Vagina (tissue), 2 donors: ENCODE measurements at regions not wholly inside any gene's neighbourhood (a gene's known extent, or its start where the extent isn't known, plus 50 kb on each side); places are given as distances from the start of the nearest gene placed in this dataset.

Source experiments
- DNase-seq, 2 donors: peaks; one replicate each; pipeline ENCODE4 v3.0.0-alpha.2; 2017; ENCODE audit errors: extremely low spot score in 2 of 2
- H3K27ac ChIP-seq: fragments of 200-600 bp; sonication (generic); one replicate; pipeline ENCODE4 v1.5.1; 2019
- H3K27me3 ChIP-seq: fragments of 200-600 bp; sonication (generic); one replicate; pipeline ENCODE4 v1.5.1; 2019
- H3K36me3 ChIP-seq, 2 donors: fragments of 200-600 bp; sonication (generic); one replicate each; pipeline ENCODE4 v1.5.1; 2017 to 2019
- H3K4me1 ChIP-seq: fragments of 200-600 bp; sonication (generic); one replicate; pipeline ENCODE4 v1.5.1; 2019
- H3K4me3 ChIP-seq, 2 donors: fragments of 200-600 bp; sonication (generic); 1 replicate in 1 of 2; 2 replicates in 1 of 2; pipeline ENCODE4 v1.5.1; 2016 to 2019
- H3K9me3 ChIP-seq: fragments of 200-600 bp; sonication (generic); one replicate; pipeline ENCODE4 v1.5.1; 2019
- CTCF ChIP-seq, 3 experiments: fragments of 450-650 bp in 2 of 3; fragments of 200-600 bp in 1 of 3; sonication (generic) in 1 of 3; IDR thresholded peaks; one replicate each; pipeline ENCODE4 v1.5.1; 2017 to 2019; ENCODE audit warnings: antibody characterized with exemption in 3 of 3, mild to moderate bottlenecking in 2 of 3, moderate library complexity in 2 of 3
- POLR2A ChIP-seq, 2 donors: fragments of 450-650 bp; IDR thresholded peaks; one replicate each; pipeline ENCODE4 v1.6.1; 2017; ENCODE audit warnings: antibody characterized with exemption in 2 of 2, mild to moderate bottlenecking in 2 of 2, moderate library complexity in 2 of 2
- POLR2AphosphoS5 ChIP-seq, 2 donors: sonication (generic); formaldehyde crosslinking; IDR thresholded peaks; one replicate each; pipeline ENCODE4 v1.9.0; 2017; ENCODE audit warnings: antibody characterized with exemption in 2 of 2, mild to moderate bottlenecking in 2 of 2, low read depth in 1 of 2; ENCODE audit not compliant: insufficient read depth in 1 of 2
- intact Hi-C: fragments of 100-400 bp; cut with DNase I; formaldehyde crosslinking; loops from one replicate; pipeline ENCODE4 v1.15.1; 2023

DNA sequence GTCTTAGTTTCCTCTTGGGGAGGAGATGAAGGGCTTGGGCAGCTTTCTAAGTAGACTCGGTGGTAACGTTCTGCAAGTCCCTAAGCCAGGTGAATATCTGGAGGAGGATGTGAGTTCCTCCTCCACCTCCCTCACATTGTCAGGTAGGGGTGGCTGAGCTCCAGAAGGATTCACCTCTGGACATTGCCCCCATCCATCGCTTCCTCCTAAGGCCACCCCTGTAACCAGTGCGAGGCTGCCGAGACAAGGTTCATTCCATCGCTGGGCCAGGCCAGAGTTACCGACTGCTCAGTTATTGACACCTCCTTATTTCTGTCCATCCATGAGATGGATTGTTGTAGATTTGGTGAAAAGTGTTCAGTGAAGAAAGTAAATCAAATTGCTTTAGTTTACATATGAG, 334.1 kb upstream of the KLF6 start:
- no peaks in the 10 kb centered on the region for H3K27me3 ChIP-seq
- intact Hi-C loops, result no loop called here
- DNase-seq, result no peak
- H3K36me3 ChIP-seq, result no peaks in the 10 kb centered on the region
- no peak overlapping the region for H3K27ac ChIP-seq
- H3K4me1 ChIP-seq, result no peaks in the 10 kb centered on the region
- H3K4me3 ChIP-seq, result no peak overlapping the region
- TF ChIP-seq POLR2A (IDR thresholded peaks at IDR 0.05) (no peak), POLR2AphosphoS5 (IDR thresholded peaks at IDR 0.05; ENCODE audit: insufficient read depth in 1 of 2, low read depth in 1 of 2) (no peak), CTCF (IDR thresholded peaks at IDR 0.05) (no peak)
- H3K9me3 ChIP-seq, result no peaks in the 10 kb centered on the region

DNA sequence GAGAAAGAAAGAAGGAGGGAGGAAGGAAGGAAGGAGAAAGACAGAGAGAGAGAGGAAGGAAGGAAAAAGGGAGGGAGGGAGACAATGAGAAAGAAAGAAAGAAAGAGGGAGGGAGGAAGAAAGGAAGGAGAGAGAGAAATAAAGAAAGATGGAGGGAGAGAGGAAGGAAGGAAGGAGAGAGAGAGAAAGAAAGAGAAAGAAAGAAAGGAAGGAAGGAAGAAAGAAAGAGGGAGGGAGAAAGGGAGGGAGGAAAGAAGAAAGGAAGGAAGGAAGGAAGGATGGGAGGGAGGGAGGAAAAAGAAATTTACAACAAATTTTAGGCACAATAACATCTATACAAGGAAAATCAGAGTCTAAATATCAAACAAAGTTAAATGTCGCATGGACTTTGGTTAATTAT, 332.6 kb upstream of the KLF6 start:
- Histone ChIP-seq H3K27ac (no peak overlapping the region), H3K4me3 (no peak overlapping the region), H3K27me3 (no peaks in the 10 kb centered on the region), H3K9me3 (no peaks in the 10 kb centered on the region), H3K36me3 (no peaks in the 10 kb centered on the region), H3K4me1 (no peaks in the 10 kb centered on the region)
- intact Hi-C loops, result no loop called here
- TF ChIP-seq POLR2A (IDR thresholded peaks at IDR 0.05), result no peak
- TF ChIP-seq POLR2AphosphoS5 (IDR thresholded peaks at IDR 0.05; ENCODE audit: insufficient read depth in 1 of 2, low read depth in 1 of 2), result no peak
- no peak for TF ChIP-seq CTCF (IDR thresholded peaks at IDR 0.05)
- DNase-seq, result no peak

DNA sequence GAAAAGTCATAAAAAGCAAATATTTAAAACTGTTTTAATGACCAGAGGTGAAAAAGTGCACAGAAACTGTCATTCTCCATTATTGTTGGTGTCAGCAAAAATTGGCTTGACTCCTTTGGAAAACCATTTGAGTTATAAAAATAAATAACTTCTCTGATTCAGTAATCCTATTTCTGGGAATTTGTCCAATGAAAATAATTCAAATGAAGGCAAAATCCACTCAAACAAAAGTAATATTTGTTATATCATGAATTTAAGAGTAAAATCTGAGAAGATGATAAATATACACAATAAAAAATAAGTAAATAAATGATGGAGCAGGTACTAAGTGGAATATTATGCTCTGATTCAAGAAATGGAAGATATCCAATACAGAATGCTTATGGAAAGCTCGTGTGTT, 326.6 kb upstream of the KLF6 start:
- TF ChIP-seq POLR2A (IDR thresholded peaks at IDR 0.05) (no peak), POLR2AphosphoS5 (IDR thresholded peaks at IDR 0.05; ENCODE audit: insufficient read depth in 1 of 2, low read depth in 1 of 2) (no peak), CTCF (IDR thresholded peaks at IDR 0.05) (no peak)
- Histone ChIP-seq H3K36me3 (no peaks in the 10 kb centered on the region), H3K27ac (no peak overlapping the region), H3K9me3 (no peaks in the 10 kb centered on the region), H3K27me3 (no peaks in the 10 kb centered on the region), H3K4me1 (no peaks in the 10 kb centered on the region), H3K4me3 (no peak overlapping the region)
- DNase-seq, result no peak
- intact Hi-C loops, result no loop called here

- H3K27me3 ChIP-seq, result no peaks in the 10 kb centered on the region
- TF ChIP-seq POLR2A (IDR thresholded peaks at IDR 0.05) (no peak), CTCF (IDR thresholded peaks at IDR 0.05) (no peak), POLR2AphosphoS5 (IDR thresholded peaks at IDR 0.05; ENCODE audit: insufficient read depth in 1 of 2, low read depth in 1 of 2) (no peak)
- no peaks in the 10 kb centered on the region for H3K4me1 ChIP-seq
- no peaks in the 10 kb centered on the region for H3K36me3 ChIP-seq
- no peak for DNase-seq
- intact Hi-C loops, result no loop called here
- no peak overlapping the region for H3K27ac ChIP-seq
- no peaks in the 10 kb centered on the region for H3K9me3 ChIP-seq
- no peak overlapping the region for H3K4me3 ChIP-seq
Measured at GRCh38 chr10:4109469-4109868, 324.5 kb upstream of the KLF6 start.

DNA sequence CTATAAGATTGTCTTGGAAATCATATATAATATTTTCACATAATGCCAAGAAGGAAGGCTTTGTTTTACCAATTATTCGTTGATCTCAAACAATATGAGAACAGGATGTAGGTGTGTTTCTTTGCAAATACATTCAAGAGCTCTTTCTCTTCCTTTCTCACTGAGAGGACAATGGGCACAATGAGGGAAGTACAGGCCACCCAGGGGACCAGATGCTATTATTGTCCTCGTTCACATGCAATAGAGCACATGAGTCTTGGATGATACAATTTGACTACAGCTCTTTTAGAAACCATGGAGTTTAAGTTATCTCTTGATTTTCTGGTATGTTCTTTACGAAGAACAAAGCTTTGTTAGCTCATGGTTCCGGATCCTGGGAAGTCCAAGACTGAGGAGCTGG, 323.7 kb upstream of the KLF6 start:
- H3K4me1 ChIP-seq, result no peaks in the 10 kb centered on the region
- TF ChIP-seq POLR2AphosphoS5 (IDR thresholded peaks at IDR 0.05; ENCODE audit: insufficient read depth in 1 of 2, low read depth in 1 of 2) (no peak), CTCF (IDR thresholded peaks at IDR 0.05) (no peak), POLR2A (IDR thresholded peaks at IDR 0.05) (no peak)
- no peak overlapping the region for H3K27ac ChIP-seq
- H3K36me3 ChIP-seq, result no peaks in the 10 kb centered on the region
- intact Hi-C loops, result no loop called here
- no peak for DNase-seq
- H3K4me3 ChIP-seq, result no peak overlapping the region
- H3K9me3 ChIP-seq, result no peaks in the 10 kb centered on the region
- H3K27me3 ChIP-seq, result no peaks in the 10 kb centered on the region
